PC-3 (cell line): ENCODE measurements at regions not wholly inside any gene's neighbourhood (a gene's known extent, or its start where the extent isn't known, plus 50 kb on each side); places are given as distances from the start of the nearest gene placed in this dataset.

Experiments
- ATAC-seq: fragments of 200-7000 bp; cut with Tn5 transposase; 2 replicates; pipeline ENCODE4 v1.9.1; 2020; ENCODE audit warnings: mild to moderate bottlenecking, moderate library complexity
- BruUV-seq: library from RNA; stranded (reverse); fragments of 400-500 nt; replicated peaks from 2 replicates; lab custom pipeline; 2021; lab: Mats Ljungman, UMichigan
- CTCF ChIA-PET: fragments of 300-600 bp; sonication (Branson Sonifier 250); formaldehyde crosslinking; loops from one replicate; lab custom pipeline; 2022; ENCODE audit warnings: antibody characterized with exemption; lab: Charles Lee
- POLR2A ChIA-PET: fragments of 300-600 bp; sonication (Branson Sonifier 250); formaldehyde crosslinking; loops from one replicate; lab custom pipeline; 2022; ENCODE audit warnings: antibody characterized with exemption; ENCODE audit not compliant: unreplicated experiment; lab: Charles Lee
- DNase-seq: peaks from one replicate; pipeline ENCODE4 v3.0.0-alpha.2; 2015
- H2AFZ ChIP-seq: fragments of 300-600 bp; sonication (generic); 2 replicates; pipeline ENCODE4 v1.6.0; 2016; ENCODE audit warnings: antibody characterized with exemption, low read length
- H3F3A ChIP-seq: fragments of 300-600 bp; sonication (generic); one replicate; pipeline ENCODE4 v1.6.0; 2017; ENCODE audit warnings: antibody characterized with exemption, low read length, control low read depth, mild to moderate bottlenecking; ENCODE audit not compliant: unreplicated experiment
- H3K27ac ChIP-seq: fragments of 300-600 bp; sonication (generic); 2 replicates; pipeline ENCODE4 v1.5.1; 2016; ENCODE audit warnings: mild to moderate bottlenecking, low read length
- H3K27me3 ChIP-seq: fragments of 300-600 bp; sonication (generic); 2 replicates; pipeline ENCODE4 v1.6.1; 2016; ENCODE audit warnings: low read length, mixed read lengths
- H3K36me3 ChIP-seq: fragments of 300-600 bp; sonication (generic); 2 replicates; pipeline ENCODE4 v1.6.1; 2016; ENCODE audit warnings: low read depth, mixed run types, low read length, mixed read lengths
- H3K4me1 ChIP-seq: fragments of 300-600 bp; sonication (generic); 2 replicates; pipeline ENCODE4 v1.5.1; 2016; ENCODE audit warnings: low read length; ENCODE audit not compliant: insufficient read depth
- H3K4me2 ChIP-seq: fragments of 300-600 bp; sonication (generic); 2 replicates; pipeline ENCODE4 v1.6.0; 2016; ENCODE audit warnings: low read length
- H3K4me3 ChIP-seq: fragments of 300-600 bp; sonication (generic); 2 replicates; pipeline ENCODE4 v1.5.1; 2016; ENCODE audit warnings: mild to moderate bottlenecking, low read length, mixed read lengths
- H3K79me2 ChIP-seq: fragments of 300-600 bp; sonication (generic); 2 replicates; pipeline ENCODE4 v1.6.1; 2017; ENCODE audit warnings: low read length, mixed read lengths
- H3K9ac ChIP-seq: fragments of 300-600 bp; sonication (generic); 2 replicates; pipeline ENCODE4 v1.6.0; 2016; ENCODE audit warnings: mild to moderate bottlenecking, low read length
- H3K9me2 ChIP-seq: fragments of 300-600 bp; sonication (generic); replicated peaks from 2 replicates; pipeline ENCODE4 v1.6.1; 2016; ENCODE audit warnings: mixed run types, low read length, mixed read lengths
- H3K9me3 ChIP-seq: fragments of 300-600 bp; sonication (generic); 2 replicates; pipeline ENCODE4 v1.6.1; 2016; ENCODE audit warnings: low read length, mixed read lengths
- H4K20me1 ChIP-seq: fragments of 300-600 bp; sonication (generic); 2 replicates; pipeline ENCODE4 v1.6.1; 2016; ENCODE audit warnings: low read length, mixed read lengths
- EZH2 ChIP-seq: fragments of 300-600 bp; sonication (generic); IDR thresholded peaks from one replicate; pipeline ENCODE4 v1.6.1; 2017; ENCODE audit warnings: antibody characterized with exemption, mild to moderate bottlenecking, low read length; ENCODE audit not compliant: unreplicated experiment
- EZH2phosphoT487 ChIP-seq: fragments of 300-600 bp; sonication (generic); IDR thresholded peaks from 2 replicates; pipeline ENCODE4 v1.6.1; 2018; ENCODE audit warnings: mild to moderate bottlenecking, antibody characterized with exemption, low read length, borderline replicate concordance
- intact Hi-C: fragments of 100-400 bp; cut with micrococcal nuclease; formaldehyde crosslinking; loops from 2 replicates; pipeline ENCODE4 v1.9.0; 2023
- TF ChIP-seq, protein P1 (sequence below): fragments of 300-600 bp; sonication (generic); conservative IDR thresholded peaks from 2 replicates; pipeline ENCODE4 v1.5.1; 2017; ENCODE audit warnings: antibody characterized with exemption, low read depth, mild to moderate bottlenecking, low read length

DNA sequence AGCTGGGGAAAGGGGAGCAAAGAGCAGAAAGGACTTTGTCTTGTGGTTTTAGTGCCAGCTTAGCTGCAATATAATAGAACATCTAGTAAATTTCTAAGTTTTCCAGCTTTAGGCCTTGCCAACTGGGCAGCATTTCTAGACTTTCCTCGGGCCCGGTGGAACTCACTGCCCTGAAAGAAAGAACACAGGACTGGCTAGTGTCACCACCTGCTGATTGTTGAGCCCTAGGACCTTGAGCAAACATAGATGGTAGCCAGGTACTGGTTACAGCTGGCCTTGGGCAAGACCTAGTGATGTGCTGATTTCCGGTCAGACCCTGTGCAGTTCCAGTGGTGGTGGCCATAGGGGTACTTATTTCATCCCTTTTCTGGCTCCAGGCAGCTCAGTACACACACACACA, 753.2 kb upstream of the B3GALT2 start:
- H3F3A ChIP-seq = no peaks in the 10 kb centered on the region
- H3K4me2 ChIP-seq = no peak overlapping the region
- no peak overlapping the region for H3K4me3 ChIP-seq
- H3K36me3 ChIP-seq = no peaks in the 10 kb centered on the region
- H2AFZ ChIP-seq = no peak overlapping the region
- ChIA-PET CTCF (no interaction called here), POLR2A (no interaction called here)
- TF ChIP-seq, protein P1, sequence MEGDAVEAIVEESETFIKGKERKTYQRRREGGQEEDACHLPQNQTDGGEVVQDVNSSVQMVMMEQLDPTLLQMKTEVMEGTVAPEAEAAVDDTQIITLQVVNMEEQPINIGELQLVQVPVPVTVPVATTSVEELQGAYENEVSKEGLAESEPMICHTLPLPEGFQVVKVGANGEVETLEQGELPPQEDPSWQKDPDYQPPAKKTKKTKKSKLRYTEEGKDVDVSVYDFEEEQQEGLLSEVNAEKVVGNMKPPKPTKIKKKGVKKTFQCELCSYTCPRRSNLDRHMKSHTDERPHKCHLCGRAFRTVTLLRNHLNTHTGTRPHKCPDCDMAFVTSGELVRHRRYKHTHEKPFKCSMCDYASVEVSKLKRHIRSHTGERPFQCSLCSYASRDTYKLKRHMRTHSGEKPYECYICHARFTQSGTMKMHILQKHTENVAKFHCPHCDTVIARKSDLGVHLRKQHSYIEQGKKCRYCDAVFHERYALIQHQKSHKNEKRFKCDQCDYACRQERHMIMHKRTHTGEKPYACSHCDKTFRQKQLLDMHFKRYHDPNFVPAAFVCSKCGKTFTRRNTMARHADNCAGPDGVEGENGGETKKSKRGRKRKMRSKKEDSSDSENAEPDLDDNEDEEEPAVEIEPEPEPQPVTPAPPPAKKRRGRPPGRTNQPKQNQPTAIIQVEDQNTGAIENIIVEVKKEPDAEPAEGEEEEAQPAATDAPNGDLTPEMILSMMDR = no peak
- TF ChIP-seq EZH2 (no peak), EZH2phosphoT487 (no peak)
- BruUV-seq = no TSS peak
- no peaks in the 10 kb centered on the region for H3K4me1 ChIP-seq
- ATAC-seq = no peak
- no peaks in the 10 kb centered on the region for H3K27me3 ChIP-seq
- H3K27ac ChIP-seq = no peak overlapping the region
- DNase-seq = no peak
- no peaks in the 10 kb centered on the region for H3K9me3 ChIP-seq
- intact Hi-C loops = no loop called here
- no peaks in the 10 kb centered on the region for H3K79me2 ChIP-seq
- no peaks in the 10 kb centered on the region for H4K20me1 ChIP-seq
- no peak overlapping the region for H3K9ac ChIP-seq
- H3K9me2 ChIP-seq = no peaks in the 10 kb centered on the region

DNA sequence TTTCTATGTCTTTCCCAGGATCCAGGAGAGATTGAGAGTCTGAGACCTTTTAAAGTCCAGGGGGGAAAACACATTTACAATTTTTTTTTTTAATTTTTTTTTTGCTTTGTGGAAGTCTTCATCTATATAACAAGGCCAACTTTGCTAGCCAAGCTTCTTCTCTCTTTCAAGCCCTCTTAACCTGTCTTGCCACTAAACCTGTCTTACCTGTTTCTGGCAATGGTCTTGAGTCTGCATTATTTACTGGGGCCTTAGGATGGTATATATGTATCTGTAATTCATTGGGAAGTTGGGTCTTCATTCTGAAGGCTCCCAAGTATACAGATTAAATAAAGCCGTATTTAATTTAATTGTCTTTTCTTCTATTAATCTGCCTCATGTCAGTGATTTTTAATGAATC, 750.9 kb upstream of the B3GALT2 start:
- Histone ChIP-seq H4K20me1 (no peaks in the 10 kb centered on the region), H3K27ac (no peak overlapping the region), H3K9ac (no peak overlapping the region), H3K4me1 (no peaks in the 10 kb centered on the region), H2AFZ (no peak overlapping the region), H3K36me3 (no peaks in the 10 kb centered on the region), H3K9me2 (no peaks in the 10 kb centered on the region), H3K9me3 (no peaks in the 10 kb centered on the region), H3K4me2 (no peak overlapping the region), H3F3A (no peaks in the 10 kb centered on the region), H3K79me2 (no peaks in the 10 kb centered on the region), H3K4me3 (no peak overlapping the region), H3K27me3 (no peaks in the 10 kb centered on the region)
- ATAC-seq (no peak), DNase-seq (peak; percentile 13)
- BruUV-seq = no TSS peak
- TF ChIP-seq EZH2phosphoT487 = no peak
- TF ChIP-seq, protein P1 = no peak
- TF ChIP-seq EZH2 = no peak
- intact Hi-C loops = no loop called here
- ChIA-PET POLR2A (no interaction called here), CTCF (no interaction called here)

DNA sequence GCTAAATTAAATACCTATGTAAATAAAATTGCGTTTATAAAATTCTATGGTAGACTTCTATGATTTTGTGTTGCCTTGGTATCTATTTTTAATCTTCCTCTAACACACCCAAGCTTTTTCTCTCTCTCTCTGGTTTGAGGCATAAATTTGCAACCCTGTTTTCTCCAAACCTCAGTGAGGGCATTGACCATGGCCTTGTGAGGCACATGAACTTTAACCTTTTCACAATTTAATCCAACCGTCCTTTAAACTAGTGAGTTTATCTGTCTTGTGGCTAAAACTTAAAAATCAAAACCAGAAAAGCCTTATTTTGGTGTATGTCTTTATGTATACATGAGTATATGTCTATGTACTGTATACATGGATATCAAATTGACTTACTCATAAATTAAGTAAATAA, 746.6 kb upstream of the B3GALT2 start:
- Histone ChIP-seq H3K27ac (no peak overlapping the region), H3K9me2 (no peaks in the 10 kb centered on the region), H3K27me3 (no peaks in the 10 kb centered on the region), H3K9ac (no peak overlapping the region), H3K4me1 (no peaks in the 10 kb centered on the region), H3F3A (no peaks in the 10 kb centered on the region), H3K4me2 (no peak overlapping the region), H4K20me1 (no peaks in the 10 kb centered on the region), H3K79me2 (no peaks in the 10 kb centered on the region), H3K4me3 (no peak overlapping the region), H3K36me3 (no peaks in the 10 kb centered on the region), H2AFZ (no peak overlapping the region), H3K9me3 (no peaks in the 10 kb centered on the region)
- BruUV-seq = no TSS peak
- intact Hi-C loops = no loop called here
- ChIA-PET CTCF (no interaction called here), POLR2A (no interaction called here)
- ATAC-seq (no peak), DNase-seq (no peak)
- no peak for TF ChIP-seq EZH2phosphoT487
- TF ChIP-seq, protein P1 = no peak
- TF ChIP-seq EZH2 = no peak
